Smooth muscle cell (in vitro differentiated cells): ENCODE measurements at regions not wholly inside any gene's neighbourhood (a gene's known extent, or its start where the extent isn't known, plus 50 kb on each side); places are given as distances from the start of the nearest gene placed in this dataset.

Source experiments
- DNase-seq: peaks from one replicate; lab custom pipeline; 2025; ENCODE audit not compliant: unreplicated experiment; lab: John Stamatoyannopoulos, UW
- H2AFZ ChIP-seq: fragments of 200-600 bp; sonication (generic); 2 replicates; pipeline ENCODE4 v1.6.0; 2016; ENCODE audit warnings: antibody characterized with exemption, low read depth, mild to moderate bottlenecking
- H3F3A ChIP-seq: fragments of 200-600 bp; sonication (generic); 2 replicates; pipeline ENCODE4 v1.6.0; 2017; ENCODE audit warnings: antibody characterized with exemption, low read depth
- H3K27ac ChIP-seq: fragments of 200-600 bp; sonication (generic); 2 replicates; pipeline ENCODE4 v1.5.1; 2016; ENCODE audit warnings: low read depth, mild to moderate bottlenecking
- H3K27me3 ChIP-seq: fragments of 200-600 bp; sonication (generic); 2 replicates; pipeline ENCODE4 v1.6.1; 2016; ENCODE audit warnings: low read depth, mild to moderate bottlenecking
- H3K36me3 ChIP-seq: fragments of 200-600 bp; sonication (generic); 2 replicates; pipeline ENCODE4 v1.5.1; 2016; ENCODE audit warnings: low read depth
- H3K4me1 ChIP-seq: fragments of 200-600 bp; sonication (generic); 2 replicates; pipeline ENCODE4 v1.5.1; 2016; ENCODE audit warnings: low read depth
- H3K4me2 ChIP-seq: fragments of 200-600 bp; sonication (generic); 2 replicates; pipeline ENCODE4 v1.6.0; 2016; ENCODE audit warnings: mild to moderate bottlenecking
- H3K4me3 ChIP-seq: fragments of 200-600 bp; sonication (generic); 2 replicates; pipeline ENCODE4 v1.5.1; 2016; ENCODE audit warnings: mild to moderate bottlenecking
- H3K79me2 ChIP-seq: fragments of 200-600 bp; sonication (generic); 2 replicates; pipeline ENCODE4 v1.6.0; 2016; ENCODE audit warnings: low read depth, mild to moderate bottlenecking
- H3K9ac ChIP-seq: fragments of 200-600 bp; sonication (generic); 2 replicates; pipeline ENCODE4 v1.6.0; 2016; ENCODE audit warnings: low read depth
- H3K9me3 ChIP-seq: fragments of 200-600 bp; sonication (generic); replicated peaks from 2 replicates; pipeline ENCODE4 v1.5.1; 2016; ENCODE audit warnings: low read depth
- H4K20me1 ChIP-seq: fragments of 200-600 bp; sonication (generic); 2 replicates; pipeline ENCODE4 v1.6.0; 2016; ENCODE audit warnings: low read depth
- WGBS: methylation state at CpG from one replicate; pipeline ENCODE4 v1.1.7; 2016; ENCODE audit warnings: low lambda C conversion rate; 5-methylcytosine and 5-hydroxymethylcytosine counted together
- TF ChIP-seq, protein P1 (sequence below): fragments of 200-600 bp; sonication (generic); IDR thresholded peaks from 2 replicates; pipeline ENCODE4 v1.5.1; 2017; ENCODE audit warnings: borderline replicate concordance, mild to moderate bottlenecking, antibody characterized with exemption; ENCODE audit not compliant: insufficient read depth, poor library complexity, severe bottlenecking

GRCh38 chr2:67790622-67791021, 272.2 kb downstream of the C1D start:
- H3K27ac ChIP-seq, result no peak overlapping the region
- H3K79me2 ChIP-seq, result no peaks in the 10 kb centered on the region
- peaks cover 22% of the 10 kb centered on the region for H3K27me3 ChIP-seq
- no peaks in the 10 kb centered on the region for H4K20me1 ChIP-seq
- H3K36me3 ChIP-seq, result no peaks in the 10 kb centered on the region
- no peak overlapping the region for H2AFZ ChIP-seq
- no peaks in the 10 kb centered on the region for H3K9me3 ChIP-seq
- H3K4me1 ChIP-seq, result no peaks in the 10 kb centered on the region
- no peak overlapping the region for H3K4me2 ChIP-seq
- 43% methylated on average over 2 of the region's 2 CpGs for WGBS
- no peak for DNase-seq
- H3K9ac ChIP-seq, result no peak overlapping the region
- no peak overlapping the region for H3K4me3 ChIP-seq
- H3F3A ChIP-seq, result no peaks in the 10 kb centered on the region
- TF ChIP-seq, protein P1, sequence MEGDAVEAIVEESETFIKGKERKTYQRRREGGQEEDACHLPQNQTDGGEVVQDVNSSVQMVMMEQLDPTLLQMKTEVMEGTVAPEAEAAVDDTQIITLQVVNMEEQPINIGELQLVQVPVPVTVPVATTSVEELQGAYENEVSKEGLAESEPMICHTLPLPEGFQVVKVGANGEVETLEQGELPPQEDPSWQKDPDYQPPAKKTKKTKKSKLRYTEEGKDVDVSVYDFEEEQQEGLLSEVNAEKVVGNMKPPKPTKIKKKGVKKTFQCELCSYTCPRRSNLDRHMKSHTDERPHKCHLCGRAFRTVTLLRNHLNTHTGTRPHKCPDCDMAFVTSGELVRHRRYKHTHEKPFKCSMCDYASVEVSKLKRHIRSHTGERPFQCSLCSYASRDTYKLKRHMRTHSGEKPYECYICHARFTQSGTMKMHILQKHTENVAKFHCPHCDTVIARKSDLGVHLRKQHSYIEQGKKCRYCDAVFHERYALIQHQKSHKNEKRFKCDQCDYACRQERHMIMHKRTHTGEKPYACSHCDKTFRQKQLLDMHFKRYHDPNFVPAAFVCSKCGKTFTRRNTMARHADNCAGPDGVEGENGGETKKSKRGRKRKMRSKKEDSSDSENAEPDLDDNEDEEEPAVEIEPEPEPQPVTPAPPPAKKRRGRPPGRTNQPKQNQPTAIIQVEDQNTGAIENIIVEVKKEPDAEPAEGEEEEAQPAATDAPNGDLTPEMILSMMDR, result no peak

DNA sequence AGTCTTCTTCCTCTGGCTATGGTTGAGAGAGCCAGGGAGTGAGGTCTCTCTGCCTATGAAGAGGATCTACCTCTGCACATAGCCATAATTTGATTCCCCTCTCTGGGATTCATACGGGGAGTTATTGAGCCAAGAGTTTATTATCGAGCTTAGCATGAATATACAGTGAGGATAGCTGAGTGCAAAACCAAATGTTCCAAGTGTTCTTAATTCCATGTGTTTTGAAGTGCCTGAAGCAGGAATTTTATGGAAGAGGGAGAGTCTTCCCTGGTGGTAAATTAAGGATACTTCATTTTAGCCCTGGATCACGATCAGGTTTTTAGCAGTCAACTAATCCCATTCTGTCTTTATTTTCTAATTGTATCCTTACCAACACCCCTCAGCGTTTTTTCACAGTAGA, 270.6 kb downstream of the C1D start:
- 79% methylated on average over 4 of the region's 4 CpGs for WGBS
- Histone ChIP-seq H3K36me3 (no peaks in the 10 kb centered on the region), H4K20me1 (no peaks in the 10 kb centered on the region), H3K9ac (no peak overlapping the region), H3K4me2 (no peak overlapping the region), H3K27me3 (peaks cover 21% of the 10 kb centered on the region), H3K4me3 (no peak overlapping the region), H3K27ac (no peak overlapping the region), H2AFZ (no peak overlapping the region), H3F3A (no peaks in the 10 kb centered on the region), H3K9me3 (no peaks in the 10 kb centered on the region), H3K79me2 (no peaks in the 10 kb centered on the region), H3K4me1 (no peaks in the 10 kb centered on the region)
- DNase-seq, result no peak
- TF ChIP-seq, protein P1, result no peak

- Histone ChIP-seq H3K36me3 (no peaks in the 10 kb centered on the region), H3F3A (no peaks in the 10 kb centered on the region), H3K9ac (no peak overlapping the region), H3K79me2 (no peaks in the 10 kb centered on the region), H4K20me1 (no peaks in the 10 kb centered on the region), H3K4me2 (no peak overlapping the region), H3K4me1 (no peaks in the 10 kb centered on the region), H3K27ac (no peak overlapping the region), H2AFZ (no peak overlapping the region), H3K4me3 (no peak overlapping the region), H3K27me3 (peaks cover 16% of the 10 kb centered on the region), H3K9me3 (no peaks in the 10 kb centered on the region)
- TF ChIP-seq, protein P1, result no peak
- DNase-seq, result no peak
- WGBS, result 95% methylated on average over 8 of the region's 8 CpGs
Observed at GRCh38 chr2:67792681-67793091, 270.1 kb downstream of the C1D start.

- 50% methylated on average over 7 of the region's 7 CpGs for WGBS
Observed at GRCh38 chr2:67797801-67798540, 264.8 kb downstream of the C1D start.

More at GRCh38 chr2:67797801-67798540, 264.8 kb downstream of the C1D start:
- Histone ChIP-seq H3K4me3 (no peak overlapping the region), H4K20me1 (no peaks in the 10 kb centered on the region), H3K4me1 (peaks cover 3% of the 10 kb centered on the region), H3K27me3 (peaks cover 10% of the 10 kb centered on the region), H3K36me3 (no peaks in the 10 kb centered on the region), H3K9me3 (no peaks in the 10 kb centered on the region), H3K9ac (no peak overlapping the region), H3K79me2 (no peaks in the 10 kb centered on the region), H3K27ac (no peak overlapping the region), H3K4me2 (peak overlapping the region; percentile 13), H2AFZ (no peak overlapping the region), H3F3A (no peaks in the 10 kb centered on the region)
- TF ChIP-seq, protein P1, result no peak
- no peak for DNase-seq
